ENCODE measurements at regions not wholly inside any gene's neighbourhood (a gene's known extent, or its start where the extent isn't known, plus 50 kb on each side); places are given as distances from the start of the nearest gene placed in this dataset.
"Not testable (repeated sequence)": the region's sequence is repeated elsewhere in the genome, so short reads cannot be mapped to it uniquely, and the experiment has no call there.

- not testable (repeated sequence) for H3K36me3 ChIP-seq (ENCODE audit: control insufficient read depth in 2 of 2, insufficient read depth in 2 of 2, low read length in 2 of 2); H3K4me1 ChIP-seq (ENCODE audit: control insufficient read depth, insufficient read depth, low read length); H3K9me3 ChIP-seq (ENCODE audit: control insufficient read depth in 2 of 2, low read length in 2 of 2); H3K9ac ChIP-seq (ENCODE audit: low read length in 2 of 2); H3K27ac ChIP-seq (ENCODE audit: low read length); H3K4me3 ChIP-seq (ENCODE audit: low read length in 2 of 2)
- H3K27me3 ChIP-seq (ENCODE audit: control insufficient read depth in 1 of 2, insufficient read depth in 2 of 2, low read length in 2 of 2): peaks cover 0 to 12% of the 10 kb centered on the region in 2 donors
Observed at GRCh38 chr2:132259276-132259675, 97.5 kb upstream of the ANKRD30BL start.

DNA sequence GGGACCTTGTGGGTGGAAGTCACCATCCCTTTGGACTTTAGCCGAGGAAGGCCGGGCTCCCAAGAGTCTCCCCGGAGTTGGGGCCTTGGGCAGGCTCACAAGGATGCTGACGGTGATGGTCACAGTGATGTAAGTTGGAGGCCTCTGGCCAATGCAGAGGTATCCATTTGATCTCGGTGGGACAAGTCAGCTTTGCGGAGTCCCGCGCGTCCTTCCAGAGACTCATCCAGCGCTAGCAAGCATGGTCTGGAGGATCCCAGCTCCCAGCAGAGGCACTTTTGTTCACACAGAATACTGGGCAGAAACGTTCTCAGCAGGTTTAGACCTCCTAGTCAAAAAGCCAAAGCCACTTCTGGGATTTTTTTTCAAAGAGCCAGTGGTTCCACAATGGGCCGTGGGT, 103.8 kb upstream of the ANKRD30BL start:
- H3K27ac ChIP-seq (ENCODE audit: low read length); H3K9ac ChIP-seq (ENCODE audit: low read length in 2 of 2); H3K36me3 ChIP-seq (ENCODE audit: control insufficient read depth in 2 of 2, insufficient read depth in 2 of 2, low read length in 2 of 2); H3K4me3 ChIP-seq (ENCODE audit: low read length in 2 of 2); H3K9me3 ChIP-seq (ENCODE audit: control insufficient read depth in 2 of 2, low read length in 2 of 2); H3K4me1 ChIP-seq (ENCODE audit: control insufficient read depth, insufficient read depth, low read length); H3K27me3 ChIP-seq (ENCODE audit: control insufficient read depth in 1 of 2, insufficient read depth in 2 of 2, low read length in 2 of 2): not testable (repeated sequence)

GRCh38 chr2:132267105-132267497, 105.3 kb upstream of the ANKRD30BL start:
- Histone ChIP-seq H3K36me3 (ENCODE audit: control insufficient read depth in 2 of 2, insufficient read depth in 2 of 2, low read length in 2 of 2) (no peaks in the 10 kb centered on the region), H3K4me1 (ENCODE audit: control insufficient read depth, insufficient read depth, low read length) (no peaks in the 10 kb centered on the region), H3K9me3 (ENCODE audit: control insufficient read depth in 2 of 2, low read length in 2 of 2) (no peaks in the 10 kb centered on the region), H3K9ac (ENCODE audit: low read length in 2 of 2) (no peak overlapping the region), H3K27me3 (ENCODE audit: control insufficient read depth in 1 of 2, insufficient read depth in 2 of 2, low read length in 2 of 2) (peaks cover 3 to 5% of the 10 kb centered on the region in 2 donors), H3K27ac (ENCODE audit: low read length) (no peak overlapping the region), H3K4me3 (ENCODE audit: low read length in 2 of 2) (no peak overlapping the region)

- H3K4me3 ChIP-seq (ENCODE audit: low read length in 2 of 2): peak overlapping the region in 1 of 2 donors; percentile 47
- not testable (repeated sequence) for H3K27ac ChIP-seq (ENCODE audit: low read length); H3K9me3 ChIP-seq (ENCODE audit: control insufficient read depth in 2 of 2, low read length in 2 of 2); H3K4me1 ChIP-seq (ENCODE audit: control insufficient read depth, insufficient read depth, low read length); H3K27me3 ChIP-seq (ENCODE audit: control insufficient read depth in 1 of 2, insufficient read depth in 2 of 2, low read length in 2 of 2); H3K36me3 ChIP-seq (ENCODE audit: control insufficient read depth in 2 of 2, insufficient read depth in 2 of 2, low read length in 2 of 2); H3K9ac ChIP-seq (ENCODE audit: low read length in 2 of 2)
Observed at GRCh38 chr2:132267498-132268283, 105.9 kb upstream of the ANKRD30BL start.

- H3K9me3 ChIP-seq (ENCODE audit: control insufficient read depth in 2 of 2, low read length in 2 of 2); H3K27me3 ChIP-seq (ENCODE audit: control insufficient read depth in 1 of 2, insufficient read depth in 2 of 2, low read length in 2 of 2); H3K36me3 ChIP-seq (ENCODE audit: control insufficient read depth in 2 of 2, insufficient read depth in 2 of 2, low read length in 2 of 2); H3K27ac ChIP-seq (ENCODE audit: low read length); H3K9ac ChIP-seq (ENCODE audit: low read length in 2 of 2); H3K4me1 ChIP-seq (ENCODE audit: control insufficient read depth, insufficient read depth, low read length): not testable (repeated sequence)
- H3K4me3 ChIP-seq (ENCODE audit: low read length in 2 of 2): peak overlapping the region in 1 of 2 donors; percentile 54
Observed at GRCh38 chr2:132268284-132268976, 106.7 kb upstream of the ANKRD30BL start.

DNA sequence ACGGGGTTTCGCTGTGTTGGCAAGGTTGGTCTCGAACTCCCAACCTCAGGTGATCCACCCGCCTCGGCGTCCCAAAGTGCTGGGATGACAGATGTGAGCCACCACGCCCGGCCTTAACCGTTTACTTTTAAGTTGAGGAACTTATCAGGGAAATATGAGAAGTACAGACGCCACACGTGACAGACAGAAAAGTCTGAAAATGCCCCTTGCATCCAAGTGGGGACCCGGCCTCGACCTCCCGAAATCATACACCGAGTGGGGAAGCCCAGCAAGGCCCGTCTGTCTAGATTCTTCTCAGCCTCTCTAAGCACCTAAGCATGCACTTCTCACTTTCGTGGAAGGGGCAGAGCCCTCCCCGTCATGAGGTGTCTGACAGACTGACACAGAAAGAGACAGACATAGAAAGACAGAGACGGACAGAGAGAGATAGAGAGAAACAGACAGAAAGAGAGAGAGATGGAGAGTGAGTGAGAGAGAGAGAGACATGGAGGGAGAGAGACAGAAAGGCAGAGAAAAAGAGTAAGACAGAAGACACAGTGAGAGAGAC, 107.3 kb upstream of the ANKRD30BL start:
- H3K9me3 ChIP-seq (ENCODE audit: control insufficient read depth in 2 of 2, low read length in 2 of 2): no peaks in the 10 kb centered on the region
- H3K36me3 ChIP-seq (ENCODE audit: control insufficient read depth in 2 of 2, insufficient read depth in 2 of 2, low read length in 2 of 2): no peaks in the 10 kb centered on the region
- no peaks in the 10 kb centered on the region for H3K4me1 ChIP-seq (ENCODE audit: control insufficient read depth, insufficient read depth, low read length)
- H3K27me3 ChIP-seq (ENCODE audit: control insufficient read depth in 1 of 2, insufficient read depth in 2 of 2, low read length in 2 of 2): peaks cover 3 to 5% of the 10 kb centered on the region in 2 donors
- H3K9ac ChIP-seq (ENCODE audit: low read length in 2 of 2): no peak overlapping the region
- no peak overlapping the region for H3K27ac ChIP-seq (ENCODE audit: low read length)
- H3K4me3 ChIP-seq (ENCODE audit: low read length in 2 of 2): no peak overlapping the region

GRCh38 chr2:132270255-132270654, 108.5 kb upstream of the ANKRD30BL start:
- Histone ChIP-seq H3K36me3 (ENCODE audit: control insufficient read depth in 2 of 2, insufficient read depth in 2 of 2, low read length in 2 of 2) (no peaks in the 10 kb centered on the region), H3K9me3 (ENCODE audit: control insufficient read depth in 2 of 2, low read length in 2 of 2) (no peaks in the 10 kb centered on the region), H3K4me3 (ENCODE audit: low read length in 2 of 2) (no peak overlapping the region), H3K27me3 (ENCODE audit: control insufficient read depth in 1 of 2, insufficient read depth in 2 of 2, low read length in 2 of 2) (peaks cover 3 to 5% of the 10 kb centered on the region in 2 donors), H3K27ac (ENCODE audit: low read length) (no peak overlapping the region), H3K4me1 (ENCODE audit: control insufficient read depth, insufficient read depth, low read length) (no peaks in the 10 kb centered on the region), H3K9ac (ENCODE audit: low read length in 2 of 2) (no peak overlapping the region)

DNA sequence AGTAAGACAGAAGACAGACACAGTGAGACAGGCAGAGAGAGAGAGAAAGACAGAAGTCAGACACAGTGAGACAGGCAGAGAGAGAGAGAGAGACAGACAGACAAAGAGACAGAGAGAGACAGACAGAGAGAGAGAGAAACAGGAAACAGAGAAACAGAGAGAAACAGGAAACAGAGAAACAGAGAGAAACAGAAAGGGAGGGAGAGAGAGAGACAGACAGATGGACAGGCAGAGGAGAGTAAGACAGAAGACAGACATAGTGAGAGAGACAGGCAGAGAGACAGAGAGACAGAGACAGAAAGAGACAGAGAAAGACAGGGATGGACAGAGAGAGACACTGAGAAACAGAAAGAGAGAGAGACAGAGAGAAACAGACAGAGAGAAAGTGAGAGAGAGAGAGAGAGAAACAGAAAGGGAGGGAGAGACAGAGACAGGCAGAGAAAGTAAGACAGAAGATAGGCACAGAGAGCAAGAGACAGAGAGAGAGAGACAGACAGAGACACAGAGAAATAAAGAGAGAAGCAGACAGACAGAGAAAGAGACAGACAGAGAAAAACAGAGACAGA, 109.3 kb upstream of the ANKRD30BL start:
- no peak overlapping the region for H3K27ac ChIP-seq (ENCODE audit: low read length)
- H3K4me1 ChIP-seq (ENCODE audit: control insufficient read depth, insufficient read depth, low read length): no peaks in the 10 kb centered on the region
- H3K27me3 ChIP-seq (ENCODE audit: control insufficient read depth in 1 of 2, insufficient read depth in 2 of 2, low read length in 2 of 2): peaks cover 3 to 5% of the 10 kb centered on the region in 2 donors
- H3K9me3 ChIP-seq (ENCODE audit: control insufficient read depth in 2 of 2, low read length in 2 of 2): no peaks in the 10 kb centered on the region
- H3K4me3 ChIP-seq (ENCODE audit: low read length in 2 of 2): no peak overlapping the region
- H3K36me3 ChIP-seq (ENCODE audit: control insufficient read depth in 2 of 2, insufficient read depth in 2 of 2, low read length in 2 of 2): no peaks in the 10 kb centered on the region
- H3K9ac ChIP-seq (ENCODE audit: low read length in 2 of 2): no peak overlapping the region

DNA sequence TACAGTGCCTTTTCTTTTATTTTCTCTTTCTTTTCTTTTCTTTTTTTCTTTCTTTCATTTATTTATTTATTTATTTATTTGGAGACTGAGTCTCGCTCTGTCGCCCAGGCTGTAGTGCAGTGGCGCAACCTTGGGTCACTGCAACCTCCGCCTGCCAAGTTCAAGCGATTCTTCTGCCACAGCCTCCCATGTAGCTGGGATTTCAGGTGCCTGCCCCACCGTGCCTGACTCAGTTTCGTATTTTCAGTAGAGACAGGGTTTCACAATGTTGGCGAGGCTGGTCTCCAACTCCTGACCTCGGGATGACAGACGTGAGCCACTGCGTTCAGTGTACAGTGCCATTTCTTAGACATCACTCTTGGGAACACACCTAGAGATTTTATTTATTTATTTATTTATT, 110.0 kb upstream of the ANKRD30BL start:
- not testable (repeated sequence) for H3K9ac ChIP-seq (ENCODE audit: low read length in 2 of 2); H3K36me3 ChIP-seq (ENCODE audit: control insufficient read depth in 2 of 2, insufficient read depth in 2 of 2, low read length in 2 of 2); H3K27me3 ChIP-seq (ENCODE audit: control insufficient read depth in 1 of 2, insufficient read depth in 2 of 2, low read length in 2 of 2); H3K4me1 ChIP-seq (ENCODE audit: control insufficient read depth, insufficient read depth, low read length); H3K27ac ChIP-seq (ENCODE audit: low read length); H3K9me3 ChIP-seq (ENCODE audit: control insufficient read depth in 2 of 2, low read length in 2 of 2); H3K4me3 ChIP-seq (ENCODE audit: low read length in 2 of 2)

DNA sequence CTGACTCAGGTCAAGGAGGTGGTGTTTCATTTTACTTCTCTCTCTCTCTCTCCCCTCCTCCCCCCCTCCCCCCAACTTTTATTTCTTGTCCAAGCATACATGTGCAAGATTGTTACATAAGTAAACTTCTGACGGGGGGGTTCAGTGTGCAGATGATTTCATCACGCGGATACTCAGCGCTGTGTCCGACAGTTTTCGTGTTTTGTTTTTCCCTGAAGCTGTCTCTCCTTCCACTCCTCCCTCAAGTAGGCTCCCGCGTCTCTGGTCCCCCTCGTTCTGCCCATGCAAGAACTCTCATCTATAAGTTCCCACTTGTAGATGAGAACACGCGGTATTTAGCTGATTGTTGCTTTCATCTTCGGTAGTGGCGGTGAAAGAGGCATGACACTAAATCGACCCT, 111.0 kb upstream of the ANKRD30BL start:
- H3K4me1 ChIP-seq (ENCODE audit: control insufficient read depth, insufficient read depth, low read length): no peaks in the 10 kb centered on the region
- H3K27ac ChIP-seq (ENCODE audit: low read length): no peak overlapping the region
- no peak overlapping the region for H3K9ac ChIP-seq (ENCODE audit: low read length in 2 of 2)
- no peaks in the 10 kb centered on the region for H3K36me3 ChIP-seq (ENCODE audit: control insufficient read depth in 2 of 2, insufficient read depth in 2 of 2, low read length in 2 of 2)
- H3K27me3 ChIP-seq (ENCODE audit: control insufficient read depth in 1 of 2, insufficient read depth in 2 of 2, low read length in 2 of 2): peaks cover 0 to 3% of the 10 kb centered on the region in 2 donors
- H3K4me3 ChIP-seq (ENCODE audit: low read length in 2 of 2): no peak overlapping the region
- no peaks in the 10 kb centered on the region for H3K9me3 ChIP-seq (ENCODE audit: control insufficient read depth in 2 of 2, low read length in 2 of 2)

GRCh38 chr2:132273585-132273984, 111.8 kb upstream of the ANKRD30BL start:
- H3K9ac ChIP-seq (ENCODE audit: low read length in 2 of 2); H3K27me3 ChIP-seq (ENCODE audit: control insufficient read depth in 1 of 2, insufficient read depth in 2 of 2, low read length in 2 of 2); H3K36me3 ChIP-seq (ENCODE audit: control insufficient read depth in 2 of 2, insufficient read depth in 2 of 2, low read length in 2 of 2); H3K9me3 ChIP-seq (ENCODE audit: control insufficient read depth in 2 of 2, low read length in 2 of 2); H3K27ac ChIP-seq (ENCODE audit: low read length); H3K4me3 ChIP-seq (ENCODE audit: low read length in 2 of 2); H3K4me1 ChIP-seq (ENCODE audit: control insufficient read depth, insufficient read depth, low read length): not testable (repeated sequence)
